ENCODE measurements at regions not wholly inside any gene's neighbourhood (a gene's known extent, or its start where the extent isn't known, plus 50 kb on each side); places are given as distances from the start of the nearest gene placed in this dataset.

DNA sequence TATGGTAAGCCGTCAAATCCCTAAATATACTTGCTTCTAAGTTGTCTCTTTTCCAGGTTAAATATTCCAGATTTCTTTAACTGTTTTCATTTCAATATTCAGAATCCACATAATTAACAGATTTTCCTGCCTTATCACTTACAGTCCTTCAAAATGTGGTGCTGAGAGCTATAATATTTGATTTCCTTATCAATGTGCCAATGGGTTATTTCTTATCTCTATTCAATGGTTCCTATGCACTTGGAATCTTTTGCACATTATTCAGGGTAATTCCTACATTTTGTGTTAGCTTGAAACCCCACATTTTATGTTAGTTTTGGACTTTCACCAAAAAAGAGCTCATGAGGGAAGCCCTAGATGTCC is 173.5 kb downstream of the ZFP36L2 start:
- DNase-seq: no peak

DNA sequence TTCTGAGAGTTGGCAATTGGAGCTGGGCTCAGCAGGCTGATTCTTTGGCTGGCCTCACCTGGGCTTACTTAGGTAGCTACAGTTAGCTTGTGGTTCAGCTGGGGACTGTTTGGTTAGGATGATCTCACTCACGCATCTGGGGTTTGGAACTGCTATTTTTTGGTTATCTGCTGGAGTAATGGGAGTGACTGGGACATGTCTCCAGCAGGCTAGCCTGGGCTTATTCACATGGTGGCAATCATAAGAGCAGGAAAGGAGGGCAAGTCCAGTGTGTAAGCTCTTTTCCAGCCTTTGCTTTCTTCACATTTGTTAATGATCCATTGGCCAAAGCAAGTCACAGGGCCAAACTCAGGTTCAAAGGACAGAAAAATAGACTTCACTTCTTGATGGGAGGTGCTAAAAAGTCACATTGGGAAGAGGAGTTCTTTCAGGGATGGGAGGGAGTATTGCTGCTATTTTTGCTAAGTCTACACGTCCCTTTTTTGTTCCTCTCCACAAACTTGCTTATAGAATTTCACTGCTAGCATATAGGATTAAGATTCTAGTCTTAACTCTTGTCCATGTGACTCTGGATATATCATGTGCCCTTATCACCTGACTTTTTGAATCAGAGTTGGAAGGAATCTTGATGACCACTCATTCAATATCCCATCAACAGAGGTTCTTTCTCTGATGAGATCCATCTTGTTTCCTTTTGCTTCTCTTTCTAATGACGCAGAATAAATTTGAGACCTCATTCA is 174.0 kb downstream of the ZFP36L2 start:
- DNase-seq: no peak

DNA sequence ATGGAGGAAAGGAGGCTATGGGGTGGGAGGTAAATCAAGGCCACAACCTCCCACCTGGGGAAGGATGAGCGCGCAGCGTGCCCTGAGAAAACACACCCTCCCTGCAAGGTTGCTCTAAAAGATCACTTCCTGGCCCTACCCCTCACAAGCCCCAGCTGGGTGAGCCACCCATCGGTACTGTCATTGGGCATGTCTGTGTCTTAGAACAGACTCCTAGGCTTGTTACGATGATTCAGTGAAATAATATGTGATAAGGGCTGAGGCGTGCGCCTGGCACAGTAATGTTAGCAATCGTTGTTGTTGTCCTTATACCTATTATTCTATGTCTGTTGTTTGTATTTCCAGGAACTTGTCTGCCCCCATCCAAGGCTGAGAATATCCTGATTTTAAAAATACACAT is 175.1 kb downstream of the ZFP36L2 start:
- no peak for DNase-seq

DNA sequence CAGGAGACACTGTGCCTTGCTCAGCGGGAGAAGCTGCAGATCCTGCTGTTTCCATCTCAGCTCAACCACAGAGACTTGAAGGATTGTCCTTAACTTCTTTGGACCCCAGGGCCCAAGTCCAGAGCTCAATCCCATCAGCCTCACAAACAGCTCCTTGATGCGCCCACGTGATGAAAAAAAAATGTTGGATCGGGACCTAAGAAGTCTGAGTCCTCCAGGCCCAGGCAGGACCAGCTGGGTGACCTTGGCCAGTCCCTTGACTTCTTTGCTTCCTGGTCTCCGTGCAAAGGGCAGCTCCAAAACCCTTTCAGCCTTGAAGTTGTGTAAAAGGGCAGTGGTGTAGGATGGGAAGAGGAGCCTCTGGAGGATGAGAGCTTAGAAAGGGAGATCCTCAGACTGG is 175.5 kb downstream of the ZFP36L2 start:
- no peak for DNase-seq

GRCh38 chr2:43049836-43050801 is 176.3 kb downstream of the ZFP36L2 start:
- DNase-seq: no peak

DNA sequence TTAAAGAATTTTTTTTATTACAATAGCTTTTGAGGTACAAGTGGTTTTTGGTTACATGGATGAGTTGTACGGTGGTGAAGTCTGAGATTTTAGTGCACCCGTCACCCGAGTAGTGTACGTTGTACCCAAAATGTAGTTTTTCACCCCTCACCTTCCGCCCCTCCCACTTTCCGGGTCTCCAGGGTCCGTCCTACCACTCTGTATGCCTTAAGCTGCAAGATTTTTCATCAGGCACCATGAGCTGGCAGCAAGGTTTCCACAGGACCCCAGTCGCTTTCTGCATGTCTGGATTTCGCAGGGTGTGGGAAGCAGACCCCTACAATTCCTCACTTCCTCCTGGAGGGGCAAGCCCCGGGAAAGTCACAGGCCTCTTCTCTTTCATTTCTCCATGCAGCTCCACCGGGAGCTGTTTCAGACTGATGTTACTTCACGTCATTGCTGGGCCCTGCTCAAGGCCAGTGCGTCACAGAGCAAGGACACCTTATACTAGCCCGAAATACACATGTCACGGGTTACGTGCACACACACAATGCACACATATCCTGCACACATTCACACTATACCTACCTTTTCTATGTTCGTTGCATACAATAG is 179.1 kb downstream of the ZFP36L2 start:
- DNase-seq: no peak

- no peak for DNase-seq
Measured at GRCh38 chr2:43045866-43046265, 180.5 kb downstream of the ZFP36L2 start.

DNA sequence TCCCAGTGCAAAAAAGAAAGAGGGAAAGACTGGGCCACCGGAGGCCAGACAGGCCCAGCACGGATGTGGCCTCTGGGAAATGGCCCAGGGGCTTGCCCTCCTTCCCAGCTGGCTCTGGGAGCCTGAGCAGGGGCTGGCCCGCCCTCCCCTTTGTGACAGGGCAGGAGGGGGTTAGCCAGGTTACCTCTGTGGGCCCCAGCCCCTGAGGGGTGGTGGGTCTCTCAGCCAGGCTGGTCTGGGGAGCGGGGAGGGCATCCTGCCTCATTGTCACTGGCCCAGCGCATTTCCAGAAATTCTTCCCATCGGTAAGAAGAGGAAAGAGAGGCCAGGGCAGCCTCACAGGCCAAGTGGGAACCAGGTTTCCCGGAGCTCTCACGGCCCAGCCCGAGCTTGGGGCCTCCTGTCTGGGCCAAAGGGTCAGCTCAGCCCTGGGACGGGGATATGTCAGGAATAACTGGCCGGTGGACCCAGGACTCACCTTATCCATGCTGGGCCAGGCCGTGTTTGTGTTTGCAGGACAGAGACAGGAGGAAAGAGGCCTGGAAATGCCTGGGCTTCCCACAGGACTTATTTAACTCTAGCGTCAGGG is 182.2 kb downstream of the ZFP36L2 start:
- no peak for DNase-seq

- no peak for DNase-seq
Measured at GRCh38 chr2:43043553-43043870, 182.9 kb downstream of the ZFP36L2 start.

GRCh38 chr2:43041661-43042360 is 184.6 kb downstream of the ZFP36L2 start:
- peak; percentile 97 for DNase-seq

GRCh38 chr2:43041173-43041591 is 185.2 kb downstream of the ZFP36L2 start:
- DNase-seq: no peak

GRCh38 chr2:43040084-43040854 is 186.1 kb downstream of the ZFP36L2 start:
- DNase-seq: no peak

GRCh38 chr2:43039376-43040080 is 186.9 kb downstream of the ZFP36L2 start:
- no peak for DNase-seq

GRCh38 chr2:43038696-43039094 is 187.7 kb downstream of the ZFP36L2 start:
- no peak for DNase-seq

DNA sequence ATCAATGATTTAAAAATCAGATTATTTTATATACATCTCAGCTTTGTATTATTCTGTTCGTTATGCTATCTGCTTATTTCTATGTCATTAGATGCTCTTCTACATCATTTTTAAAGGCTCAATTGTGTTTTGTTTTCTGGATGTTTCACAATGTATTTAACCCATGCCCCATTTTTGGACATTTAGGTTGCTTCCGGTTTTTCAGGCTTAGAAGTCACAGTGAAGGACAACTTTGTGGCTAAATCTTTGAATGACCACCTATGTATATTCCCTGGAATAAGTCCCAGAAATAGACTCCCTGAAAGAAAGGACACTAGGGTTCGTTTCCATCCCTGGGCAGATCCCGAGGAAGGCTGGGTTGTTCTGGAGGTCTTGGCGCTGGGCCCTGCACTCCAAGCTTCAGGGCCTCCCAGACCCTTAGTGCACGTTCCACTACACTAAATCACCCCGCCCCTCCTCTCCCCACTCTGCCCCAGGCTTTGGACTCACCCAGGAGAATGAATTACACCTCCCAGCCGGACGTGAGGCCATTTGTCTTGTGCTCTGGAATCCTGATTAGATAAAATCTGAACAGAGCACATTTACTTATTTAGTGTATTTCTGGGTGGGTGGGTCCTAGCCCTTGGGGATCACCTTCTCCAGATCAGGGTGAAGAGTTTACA is 188.2 kb downstream of the ZFP36L2 start:
- DNase-seq: no peak

DNA sequence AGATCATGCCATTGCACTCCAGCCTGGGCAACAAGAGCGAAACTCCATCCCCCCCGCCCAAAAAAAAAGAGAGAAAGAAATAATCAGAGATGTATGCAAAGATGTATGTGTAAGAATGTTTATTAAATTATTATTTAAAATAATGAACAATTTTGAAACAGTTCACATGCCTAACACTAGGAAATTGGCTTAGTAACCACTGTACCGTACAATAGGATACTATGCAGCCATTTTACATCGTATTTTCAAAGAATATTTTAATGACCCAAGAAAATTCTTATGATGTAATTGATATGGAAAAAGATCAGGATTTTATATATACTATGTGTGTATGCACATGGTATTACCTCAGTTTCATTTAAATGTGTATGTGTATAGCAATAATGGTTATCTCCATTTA is 190.5 kb downstream of the ZFP36L2 start:
- DNase-seq: no peak

DNA sequence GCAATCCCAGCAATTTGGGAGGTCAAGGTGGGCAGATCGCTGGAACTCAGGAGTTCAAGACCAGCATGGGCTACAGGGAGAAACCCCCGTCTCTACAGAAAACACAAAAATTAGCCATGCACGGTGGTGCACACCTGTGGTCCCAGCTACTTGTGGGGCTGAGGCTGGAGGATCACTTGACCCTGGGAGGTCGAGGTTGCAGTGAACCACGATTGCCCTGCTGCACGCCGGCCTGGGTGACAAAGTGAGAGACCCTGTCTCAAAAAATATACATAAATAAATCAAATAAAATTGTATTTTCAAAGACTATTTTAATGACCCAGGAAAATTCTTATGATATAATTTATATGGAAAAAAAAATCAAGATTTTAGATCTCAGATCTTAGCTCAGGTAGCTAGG is 191.5 kb downstream of the ZFP36L2 start:
- DNase-seq: no peak

GRCh38 chr2:43034242-43034619 is 192.2 kb downstream of the ZFP36L2 start:
- no peak for DNase-seq

DNA sequence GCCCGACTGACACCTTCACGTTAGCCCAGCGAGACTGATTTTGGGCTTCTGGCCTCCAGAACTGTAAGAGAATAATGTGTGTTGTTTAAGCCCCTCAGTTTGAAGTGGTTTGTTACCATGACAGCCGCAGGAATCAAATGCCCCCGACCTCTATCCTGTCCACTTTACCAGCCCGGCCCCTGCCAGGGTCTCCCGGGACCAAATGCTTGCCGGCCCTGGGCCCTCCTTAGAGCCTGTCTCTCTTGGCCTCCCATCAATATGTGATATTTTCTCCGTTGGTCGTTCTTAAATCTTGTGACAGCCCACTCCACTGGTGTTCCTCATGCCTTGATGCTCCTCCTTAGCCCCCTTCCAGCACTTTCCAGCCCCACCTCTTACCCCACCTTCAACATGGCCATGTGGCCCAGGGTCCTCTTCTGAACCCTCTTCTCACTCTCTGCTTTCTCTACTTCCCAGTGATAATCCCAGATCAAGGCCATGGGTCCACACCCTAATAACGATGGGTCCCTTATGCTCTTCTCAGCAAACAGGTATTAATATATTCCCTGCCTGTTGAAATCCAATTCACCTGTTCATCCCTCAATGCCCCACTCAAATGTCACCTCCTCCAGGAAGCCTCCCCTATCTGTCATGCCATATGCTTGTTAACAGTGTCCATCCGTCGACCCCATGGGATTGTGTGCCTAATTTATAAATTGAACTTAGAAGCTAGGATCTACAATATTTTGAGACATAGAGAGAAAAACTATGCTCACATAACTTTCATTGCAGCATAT is 192.8 kb downstream of the ZFP36L2 start:
- no peak for DNase-seq

GRCh38 chr2:43033016-43033270 is 193.5 kb downstream of the ZFP36L2 start:
- no peak for DNase-seq

Measured in skin of body (tissue), 1 donor.